HG02588 (cell line): ENCODE measurements at regions not wholly inside any gene's neighbourhood (a gene's known extent, or its start where the extent isn't known, plus 50 kb on each side); places are given as distances from the start of the nearest gene placed in this dataset.
"Not testable (repeated sequence)": the region's sequence is repeated elsewhere in the genome, so short reads cannot be mapped to it uniquely, and the experiment has no call there.

Experiments used
- ATAC-seq: cut with Tn5 transposase; IDR thresholded peaks from one replicate; pipeline ENCODE4 v1.9.1; 2021; ENCODE audit warnings: mild to moderate bottlenecking, moderate library complexity; ENCODE audit not compliant: unreplicated experiment

DNA sequence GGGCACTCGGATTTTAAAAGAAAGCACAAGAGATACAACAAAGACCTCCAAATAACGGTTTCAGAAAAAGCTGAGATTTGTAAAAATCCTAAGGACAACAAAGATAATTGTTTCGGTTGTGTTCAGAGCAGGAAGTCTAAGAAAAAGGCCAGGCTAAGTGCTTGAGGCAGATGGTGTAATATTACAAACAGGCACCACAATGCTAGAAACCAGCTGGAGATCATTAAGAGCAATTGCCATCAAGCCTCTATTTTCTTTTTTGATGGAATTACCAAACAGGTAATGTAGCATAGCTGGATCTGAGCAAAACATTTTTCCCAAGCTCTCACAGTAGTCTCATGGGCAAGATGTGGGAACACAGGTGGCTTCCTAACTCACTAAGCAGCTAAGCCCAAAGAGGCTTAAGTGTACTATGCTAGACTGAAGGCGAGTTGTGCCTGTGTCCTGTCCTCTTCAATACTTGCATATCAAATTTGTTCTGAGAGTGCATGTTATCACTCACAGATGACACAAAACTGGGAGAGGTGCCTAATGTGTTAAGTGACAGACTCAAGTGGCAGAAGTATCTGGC is 161.6 kb downstream of the GLUL start:
- no peak for ATAC-seq

DNA sequence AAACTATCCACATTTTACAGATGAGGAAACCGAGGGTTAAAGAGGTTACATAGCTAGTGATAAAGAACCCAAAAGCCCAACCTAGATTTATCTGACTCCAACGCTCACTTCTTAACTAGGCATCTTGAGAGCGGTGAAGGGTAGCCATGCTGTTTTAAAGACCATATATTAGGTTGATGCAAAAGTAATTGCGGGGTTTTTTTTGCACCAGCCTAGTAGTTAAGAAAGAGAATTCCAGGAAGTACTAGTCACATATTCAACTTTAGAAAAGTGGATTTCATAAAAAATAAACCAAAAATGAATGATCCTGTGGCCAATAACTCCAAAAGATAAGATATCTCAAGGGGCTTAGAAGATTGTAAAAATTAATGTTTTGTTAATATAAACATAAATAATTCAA is 162.1 kb downstream of the GLUL start:
- no peak for ATAC-seq

DNA sequence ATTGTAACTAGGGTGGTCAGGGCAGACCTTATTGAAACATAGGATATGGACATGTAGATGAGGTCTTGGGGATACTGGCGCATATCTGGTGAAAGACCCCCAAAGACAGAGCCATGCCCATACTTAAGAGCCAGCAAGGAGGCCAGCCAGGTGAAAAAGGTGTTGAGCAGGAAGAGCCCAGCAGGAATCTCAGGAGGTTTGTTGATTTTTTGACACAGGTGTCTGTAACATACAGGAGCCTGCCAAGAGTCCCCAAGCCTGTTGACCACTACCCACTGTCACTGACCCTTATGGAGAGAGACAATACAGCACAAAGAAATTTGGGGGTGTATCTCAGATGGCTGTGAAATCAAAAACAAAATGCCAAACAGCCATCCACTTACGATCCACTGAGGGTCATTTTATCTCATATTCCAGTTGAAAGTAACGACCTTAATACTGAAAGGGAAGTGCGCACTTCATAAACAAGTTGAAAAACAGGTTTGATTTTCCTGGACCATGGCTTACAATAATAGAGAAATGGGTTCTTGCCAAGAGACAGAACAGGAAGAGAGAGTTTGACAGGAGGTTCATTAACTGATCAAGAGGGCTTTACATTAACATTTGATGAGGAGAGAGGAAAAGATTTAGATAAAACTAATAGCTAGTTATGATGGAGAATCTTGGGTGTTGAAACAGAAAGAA is 163.6 kb downstream of the GLUL start:
- no peak for ATAC-seq

DNA sequence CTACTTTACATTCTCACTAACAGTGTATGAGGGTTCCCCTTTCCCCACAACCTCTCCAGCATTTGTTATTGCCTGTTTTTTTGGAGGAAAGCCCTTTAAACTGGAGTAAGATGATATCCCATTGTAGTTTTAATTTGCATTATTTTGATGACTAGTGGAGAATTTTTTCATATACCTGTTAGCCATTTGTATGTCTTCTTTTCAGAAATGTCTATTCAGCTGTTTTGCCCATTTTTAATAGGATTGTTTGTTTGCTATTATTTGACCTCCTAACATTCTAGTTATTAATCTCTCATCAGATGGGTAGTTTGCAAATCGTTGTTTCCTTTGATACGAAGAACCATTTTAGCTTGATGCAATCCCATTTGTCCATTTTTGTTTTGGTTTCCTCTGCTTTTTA is 165.0 kb downstream of the GLUL start:
- ATAC-seq, result no peak

DNA sequence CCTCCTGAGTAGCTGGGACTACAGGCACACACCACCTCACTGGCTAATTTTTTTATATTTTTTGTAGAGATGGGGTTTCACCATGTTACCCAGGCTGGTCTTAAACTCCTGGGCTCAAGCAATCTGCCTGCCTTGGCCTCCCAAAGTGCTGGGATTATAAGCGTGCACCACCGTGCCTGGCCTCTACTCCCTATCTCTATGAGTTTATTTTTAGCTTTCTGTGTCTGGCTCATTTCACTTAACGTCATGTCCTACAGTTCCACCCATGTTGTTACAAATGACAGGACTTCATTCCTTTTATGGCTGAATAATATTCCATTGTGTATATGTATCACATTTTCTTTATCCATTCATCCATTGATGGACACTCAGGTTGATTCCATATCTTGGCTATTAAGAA is 164.2 kb upstream of the ZNF648 start:
- not testable (repeated sequence) for ATAC-seq

DNA sequence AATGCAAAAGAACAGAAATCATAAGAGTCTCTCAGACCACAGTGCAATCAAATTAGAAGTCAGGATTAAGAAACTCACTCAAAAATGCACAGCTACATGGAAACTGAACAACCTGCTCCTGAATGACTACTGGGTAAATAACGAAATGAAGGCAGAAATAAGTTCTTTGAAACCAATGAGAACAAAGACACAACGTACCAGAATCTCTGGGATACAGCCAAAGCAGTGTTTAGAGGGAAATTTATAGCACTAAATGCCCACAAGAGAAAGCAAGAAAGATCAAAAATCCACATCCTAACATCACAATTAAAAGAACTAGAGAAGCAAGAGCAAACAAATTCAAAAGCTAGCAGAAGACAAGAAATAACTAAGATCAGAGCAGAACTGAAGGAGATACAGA is 160.5 kb upstream of the ZNF648 start:
- not testable (repeated sequence) for ATAC-seq

DNA sequence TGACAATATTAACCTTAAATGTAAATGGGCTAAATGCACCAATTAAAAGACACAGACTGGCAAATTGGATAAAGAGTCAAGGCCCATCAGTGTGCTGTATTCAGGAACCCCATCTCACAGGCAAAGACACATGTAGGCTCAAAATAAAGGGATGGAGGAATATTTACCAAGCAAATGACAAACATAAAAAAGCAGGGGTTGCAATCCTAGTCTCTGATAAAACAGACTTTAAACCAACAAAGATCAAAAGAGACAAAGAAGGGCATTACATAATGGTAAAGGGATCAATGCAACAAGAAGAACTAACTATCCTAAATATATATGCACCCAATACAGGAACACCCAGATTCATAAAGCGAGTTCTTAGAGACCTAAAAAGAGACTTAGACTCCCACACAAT is 159.9 kb upstream of the ZNF648 start:
- not testable (repeated sequence) for ATAC-seq

DNA sequence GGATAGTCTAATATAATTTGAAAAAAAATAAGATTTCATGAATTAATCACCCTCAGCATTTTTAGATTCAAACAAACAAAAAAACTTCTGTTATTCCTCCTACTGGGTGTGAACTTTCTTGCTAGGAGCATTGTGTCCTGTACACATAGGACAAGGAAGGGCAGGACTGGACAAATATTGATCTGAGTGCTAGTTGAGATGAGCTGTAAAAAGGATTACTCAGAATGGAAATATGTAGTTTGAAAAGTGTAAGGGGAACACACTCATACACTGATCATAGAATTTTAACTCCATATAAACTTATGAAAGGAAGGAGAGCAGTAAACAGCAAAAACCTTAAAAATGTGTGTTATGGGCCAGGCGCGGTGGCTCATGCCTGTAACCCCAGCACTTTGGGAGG is 156.5 kb upstream of the ZNF648 start:
- no peak for ATAC-seq

DNA sequence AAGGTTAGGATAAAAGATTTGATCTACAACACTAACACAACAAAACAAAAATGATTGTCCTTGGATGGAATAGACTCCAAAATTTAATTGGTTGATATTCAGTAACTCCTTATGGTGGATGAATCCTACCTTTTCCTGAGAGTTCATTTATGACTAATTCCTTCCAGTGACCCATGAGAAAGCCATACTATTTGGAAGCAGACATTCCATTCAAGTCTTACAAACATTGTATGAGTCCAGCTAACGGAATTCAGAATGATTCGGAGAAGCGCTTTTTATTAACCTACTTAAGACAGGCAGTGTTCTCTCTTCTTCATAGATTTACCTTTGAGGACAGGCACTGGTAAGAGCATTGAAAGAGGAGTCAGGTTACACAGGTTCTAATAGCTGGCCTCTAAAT is 155.6 kb upstream of the ZNF648 start:
- no peak for ATAC-seq

DNA sequence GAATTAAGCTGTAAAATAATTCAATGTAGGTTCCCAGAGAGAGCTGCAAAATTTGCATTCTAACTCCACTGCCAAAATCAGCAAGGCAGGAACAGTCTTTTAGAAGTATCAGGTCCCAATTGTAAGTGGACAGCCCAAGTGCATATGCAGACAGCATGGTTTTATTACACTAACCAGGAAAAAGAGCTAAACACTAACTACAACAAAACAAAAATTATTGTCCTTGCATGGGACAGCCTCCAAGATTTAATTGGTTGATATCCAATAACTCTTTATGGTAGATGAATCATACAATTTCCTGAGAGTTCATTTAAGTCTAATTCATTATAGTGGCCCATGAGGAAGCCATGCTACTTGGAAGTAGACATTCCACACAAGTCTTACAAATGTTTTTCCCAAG is 154.3 kb upstream of the ZNF648 start:
- no peak for ATAC-seq

DNA sequence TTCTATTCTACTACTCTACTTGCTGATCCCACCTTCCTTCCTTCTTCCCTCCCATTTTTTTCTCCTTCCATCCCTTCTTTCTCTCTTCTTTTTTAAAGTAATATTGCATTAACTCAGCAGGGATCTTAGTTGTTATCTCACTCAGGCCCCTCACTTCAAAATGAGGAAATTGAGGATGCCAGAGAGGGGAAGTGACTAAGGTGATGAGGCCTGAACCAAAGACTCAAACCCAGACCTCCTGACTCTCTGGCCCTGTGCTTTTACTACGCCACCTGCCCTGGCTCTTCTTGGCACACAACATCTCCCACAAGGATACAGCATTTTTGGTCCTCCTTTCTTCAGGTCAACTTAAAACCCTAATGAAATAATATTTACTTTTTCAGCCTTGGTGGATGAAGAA is 151.7 kb upstream of the ZNF648 start:
- ATAC-seq, result no peak

DNA sequence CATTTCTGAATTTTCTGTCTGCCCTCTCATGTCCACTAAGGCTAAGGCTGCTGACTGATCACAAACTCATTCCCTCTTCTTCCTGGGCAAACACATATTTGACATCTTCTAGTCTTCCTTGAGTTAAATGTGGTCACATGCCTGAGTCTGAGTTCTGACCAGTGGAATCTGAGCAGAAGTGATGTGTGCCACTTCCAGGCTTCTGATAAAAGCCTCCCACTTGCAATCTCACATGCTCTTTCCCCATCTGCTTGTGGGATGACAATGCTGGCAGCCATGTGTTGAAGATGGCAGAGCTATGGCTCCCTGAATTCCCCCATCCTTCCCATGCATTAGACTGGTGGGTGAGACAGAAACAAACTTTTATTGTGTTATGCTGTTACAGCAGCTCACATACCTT is 149.9 kb upstream of the ZNF648 start:
- no peak for ATAC-seq

DNA sequence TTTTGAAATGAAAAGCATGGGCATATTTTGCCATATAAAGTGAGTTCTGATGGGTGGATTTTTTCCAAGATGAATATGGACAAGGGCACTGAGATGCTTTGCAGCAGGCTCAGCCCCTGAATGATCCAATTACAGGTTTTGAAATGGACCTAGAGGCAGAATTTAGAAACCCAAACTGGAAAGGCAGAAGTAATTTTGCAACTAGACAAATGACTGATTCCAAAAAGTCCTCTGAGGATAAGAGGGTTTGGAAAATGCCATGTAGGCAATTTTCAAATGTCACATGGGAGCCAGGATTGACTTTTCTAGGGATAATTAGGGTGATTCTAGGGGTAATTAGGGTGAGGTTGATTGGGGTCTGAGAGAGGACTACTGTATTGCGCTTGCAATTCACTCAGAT is 148.9 kb upstream of the ZNF648 start:
- ATAC-seq, result no peak

DNA sequence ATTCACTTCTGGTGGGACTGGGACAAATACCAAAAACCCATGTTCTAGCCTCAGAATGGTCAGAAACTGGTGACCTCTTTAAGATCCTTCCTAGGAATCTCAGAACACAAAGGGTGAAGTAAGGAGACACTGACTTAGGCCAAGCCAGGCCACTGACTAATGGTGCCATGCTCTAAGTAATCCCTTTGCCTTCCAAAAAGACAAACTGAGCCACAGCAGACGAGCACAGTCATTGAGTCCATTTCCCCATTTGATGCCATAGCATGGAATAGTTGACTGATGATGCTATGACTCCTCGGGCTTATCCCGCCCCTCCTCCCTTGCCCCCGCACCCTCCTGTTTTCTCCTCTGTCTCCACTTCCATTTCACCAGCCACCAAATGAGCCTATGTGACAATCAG is 145.8 kb upstream of the ZNF648 start:
- no peak for ATAC-seq

DNA sequence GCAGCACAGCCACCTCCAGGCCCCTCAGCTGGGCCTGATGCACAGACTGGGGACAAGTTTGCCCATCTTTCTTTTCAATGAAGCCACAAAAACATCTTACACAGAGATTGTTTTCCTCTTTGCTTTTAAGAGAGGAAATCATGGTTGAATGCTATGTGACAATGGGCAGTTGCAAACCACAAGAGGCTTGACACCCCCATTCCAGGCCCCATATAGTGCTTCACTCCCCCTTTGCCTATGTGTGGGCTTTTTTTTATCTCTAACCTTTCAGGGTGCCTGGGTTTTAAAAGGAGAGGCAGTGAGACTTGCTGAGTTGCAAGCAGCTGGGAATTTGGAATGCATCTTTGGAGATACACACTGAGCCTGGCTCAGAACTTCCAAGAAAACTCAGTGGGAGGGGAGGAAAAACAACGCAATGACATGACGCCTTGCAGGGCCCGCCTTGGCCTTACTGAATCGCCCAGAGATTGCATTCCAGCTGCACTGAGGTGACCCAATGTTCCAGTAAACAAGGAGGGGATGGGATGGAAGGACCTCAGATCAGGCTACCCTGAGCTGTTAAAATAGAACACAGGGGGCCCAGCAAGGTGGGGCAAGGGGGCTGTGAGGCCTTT is 145.2 kb upstream of the ZNF648 start:
- ATAC-seq, result no peak

DNA sequence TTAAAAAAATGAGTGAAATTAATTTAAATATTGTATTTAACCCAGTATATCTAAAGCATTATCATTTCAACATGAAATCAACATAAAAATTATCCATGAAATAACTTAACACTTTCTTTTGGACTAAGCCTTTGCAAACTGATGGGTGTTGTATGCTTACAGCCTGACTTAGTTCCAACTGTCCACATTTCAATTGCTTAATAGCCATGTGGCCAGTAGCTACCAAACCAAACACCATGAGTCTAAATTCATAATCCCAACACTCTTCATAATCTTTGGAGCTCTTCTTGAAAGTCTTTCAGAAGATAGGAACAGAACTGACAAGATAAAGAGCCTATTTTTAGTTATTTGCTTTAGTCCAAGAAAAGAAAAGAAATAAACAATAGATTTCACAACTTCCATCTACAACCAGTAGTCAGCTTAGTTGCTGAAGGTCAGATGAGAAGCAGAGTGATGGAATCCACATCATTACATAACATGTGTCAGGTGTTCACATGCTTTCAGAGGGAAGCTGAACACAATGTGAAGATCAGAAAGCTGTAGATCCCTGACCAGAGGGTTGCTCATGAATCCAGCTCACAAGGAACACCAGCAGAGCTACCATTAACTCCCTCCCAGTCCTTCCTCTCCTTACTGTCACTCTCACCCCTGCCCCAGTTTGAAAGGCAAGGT is 144.0 kb upstream of the ZNF648 start:
- ATAC-seq, result no peak

DNA sequence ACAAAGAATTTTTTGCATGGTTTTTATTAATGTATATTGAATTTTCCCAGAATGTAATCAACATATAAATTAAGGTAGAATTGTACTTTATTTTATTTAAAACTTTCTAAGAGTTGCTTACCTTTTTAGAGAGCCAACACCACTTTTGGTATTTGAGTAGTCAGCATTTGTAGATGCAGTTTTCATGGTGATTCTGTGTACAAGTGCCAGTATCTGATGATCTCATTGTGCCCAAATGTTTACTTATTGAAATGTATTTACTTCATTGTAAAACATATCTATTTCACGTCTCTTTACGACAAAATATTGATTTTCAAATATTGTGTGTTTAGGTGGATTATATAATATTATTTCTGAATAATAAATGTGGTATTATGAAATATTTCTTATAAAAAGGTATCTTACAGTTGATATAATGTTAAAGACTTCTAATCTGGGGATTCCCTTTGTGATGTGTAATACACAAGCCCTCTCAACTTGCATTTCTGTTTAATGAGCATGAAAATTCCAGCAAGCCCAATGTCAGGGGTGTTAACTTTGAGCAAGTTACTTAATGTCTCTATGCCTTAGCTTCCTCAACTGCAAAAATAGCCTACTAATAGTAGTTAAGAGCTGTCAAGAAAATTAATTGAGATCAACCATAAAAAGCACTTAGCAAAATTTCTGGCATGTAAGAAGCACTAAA is 141.8 kb upstream of the ZNF648 start:
- no peak for ATAC-seq

DNA sequence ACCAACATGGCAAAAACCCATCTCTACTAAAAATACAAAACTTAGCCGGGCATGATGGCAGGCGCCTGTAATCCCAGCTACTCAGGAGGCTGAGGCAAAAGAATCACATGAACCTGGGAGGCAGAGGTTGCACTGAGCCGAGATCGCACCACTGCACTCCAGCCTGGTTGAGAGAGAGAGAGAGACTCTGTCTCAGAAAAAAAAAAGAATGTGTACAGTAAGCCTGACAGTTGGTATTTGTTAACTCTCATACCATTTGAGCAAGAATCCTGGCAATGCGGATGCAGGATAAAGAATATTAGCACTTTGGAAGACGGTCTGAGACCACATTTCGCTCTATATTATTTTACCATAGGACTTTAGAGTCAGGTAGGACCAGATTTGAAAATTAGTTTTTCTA is 140.0 kb upstream of the ZNF648 start:
- not testable (repeated sequence) for ATAC-seq

DNA sequence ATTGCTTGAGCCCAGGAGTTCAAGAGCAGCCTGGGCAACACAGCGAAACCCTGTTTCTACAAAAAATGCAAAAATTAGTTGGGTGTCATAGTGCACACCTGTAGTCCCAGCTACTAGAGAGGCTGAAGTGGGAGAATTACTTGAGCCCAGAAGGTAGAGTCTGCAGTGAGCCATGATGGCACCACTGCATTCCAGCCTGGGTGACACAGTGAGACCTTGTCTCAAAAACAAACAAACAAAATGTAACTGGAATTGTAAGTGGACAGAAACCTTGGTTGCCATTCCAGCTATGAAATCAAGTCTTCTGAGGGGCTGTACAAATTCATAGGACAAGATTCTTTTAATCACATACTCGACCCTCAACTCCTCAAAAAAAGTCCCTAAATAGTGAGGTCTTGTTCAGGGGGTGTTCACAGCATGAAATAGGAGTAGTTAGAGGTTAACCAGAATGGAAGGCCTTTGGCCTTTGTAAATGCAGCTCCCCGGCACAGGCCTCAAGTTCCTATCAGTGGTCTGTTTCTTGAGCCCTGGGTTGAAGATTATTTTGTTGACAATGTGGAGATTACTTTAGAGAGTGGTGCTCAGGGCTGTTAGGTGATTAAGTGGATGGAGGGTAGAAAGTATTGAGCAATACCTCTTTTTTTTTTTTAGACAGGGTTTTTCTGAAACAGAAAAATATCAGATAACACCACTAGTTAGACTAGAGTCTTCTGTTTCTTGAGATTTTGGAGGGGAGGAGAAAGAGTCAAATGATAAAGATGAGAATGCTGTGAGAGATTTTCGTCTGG is 138.7 kb upstream of the ZNF648 start:
- no peak for ATAC-seq

DNA sequence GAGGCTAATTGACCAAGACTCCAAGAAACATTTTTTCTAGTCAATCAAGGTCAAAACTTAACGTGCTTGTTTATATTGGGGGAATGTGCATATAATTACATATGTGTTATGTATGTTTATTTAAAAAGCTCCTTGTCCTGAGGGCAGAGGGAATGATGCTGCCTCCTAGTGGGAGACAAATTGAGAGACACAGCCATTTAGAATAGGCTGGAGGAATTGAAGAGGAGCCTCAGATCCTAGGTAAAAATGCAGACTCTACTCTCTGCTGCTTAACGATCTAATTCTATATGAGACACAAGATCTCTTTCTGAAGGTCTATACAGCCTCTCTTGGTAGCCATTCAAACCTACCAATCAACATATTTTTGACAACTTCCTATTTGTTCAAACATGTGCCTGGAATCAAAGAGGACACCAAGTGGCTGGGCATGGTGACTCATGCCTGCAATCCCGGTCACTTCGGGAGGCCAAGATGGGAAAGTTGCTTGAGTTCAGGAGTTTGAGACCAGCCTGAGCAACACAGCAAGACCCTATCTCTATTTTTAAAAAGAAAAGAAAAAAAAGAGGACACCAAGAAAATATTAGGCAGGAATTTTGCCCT is 136.6 kb upstream of the ZNF648 start:
- ATAC-seq, result no peak
